Karpas-422 (cell line): ENCODE measurements at regions not wholly inside any gene's neighbourhood (a gene's known extent, or its start where the extent isn't known, plus 50 kb on each side); places are given as distances from the start of the nearest gene placed in this dataset.

Experiments used
- DNase-seq: peaks from one replicate; pipeline ENCODE4 v3.0.0-alpha.2; 2015
- H2AFZ ChIP-seq: fragments of 200-600 bp; sonication (generic); 2 replicates; pipeline ENCODE4 v1.6.1; 2014; ENCODE audit warnings: antibody characterized with exemption, low read length, mixed read lengths
- H3K27ac ChIP-seq: fragments of 200-600 bp; sonication (generic); 2 replicates; pipeline ENCODE4 v1.5.1; 2014; ENCODE audit warnings: mild to moderate bottlenecking, low read length, moderate library complexity
- H3K27me3 ChIP-seq: fragments of 200-600 bp; sonication (generic); 2 replicates; pipeline ENCODE4 v1.6.1; 2014; ENCODE audit warnings: low read length, mixed read lengths
- H3K36me3 ChIP-seq: fragments of 200-600 bp; sonication (generic); 2 replicates; pipeline ENCODE4 v1.6.1; 2014; ENCODE audit warnings: low read length, mixed read lengths; ENCODE audit not compliant: insufficient read depth
- H3K4me1 ChIP-seq: fragments of 200-600 bp; sonication (generic); 2 replicates; pipeline ENCODE4 v1.6.1; 2014; ENCODE audit warnings: mild to moderate bottlenecking, low read length, mixed read lengths
- H3K4me2 ChIP-seq: fragments of 200-600 bp; sonication (generic); 2 replicates; pipeline ENCODE4 v1.6.1; 2014; ENCODE audit warnings: low read length, low read depth, mild to moderate bottlenecking; ENCODE audit not compliant: poor library complexity, severe bottlenecking
- H3K4me3 ChIP-seq: fragments of 200-600 bp; sonication (generic); 2 replicates; pipeline ENCODE4 v1.5.1; 2014; ENCODE audit warnings: mild to moderate bottlenecking, antibody characterized with exemption, low read length, mixed read lengths
- H3K79me2 ChIP-seq: fragments of 200-600 bp; sonication (generic); 2 replicates; pipeline ENCODE4 v1.6.1; 2014; ENCODE audit warnings: mild to moderate bottlenecking, low read length, mixed read lengths
- H3K9ac ChIP-seq: fragments of 200-600 bp; sonication (generic); 2 replicates; pipeline ENCODE4 v1.6.0; 2014; ENCODE audit warnings: low read length
- H3K9me2 ChIP-seq: fragments of 200-600 bp; sonication (generic), shearing (Covaris generic); replicated peaks from 2 replicates; pipeline ENCODE4 v1.6.0; 2014; ENCODE audit warnings: mild to moderate bottlenecking, low read length, moderate library complexity; ENCODE audit not compliant: insufficient read depth
- H3K9me3 ChIP-seq: fragments of 300-700, 200-600 bp; sonication (generic); 2 replicates; pipeline ENCODE4 v1.6.1; 2014; ENCODE audit warnings: low read length, mixed read lengths
- H4K20me1 ChIP-seq: fragments of 200-600 bp; sonication (generic); 2 replicates; pipeline ENCODE4 v1.6.1; 2014; ENCODE audit warnings: mild to moderate bottlenecking, antibody characterized with exemption, low read length, low read depth; ENCODE audit not compliant: insufficient read depth

DNA sequence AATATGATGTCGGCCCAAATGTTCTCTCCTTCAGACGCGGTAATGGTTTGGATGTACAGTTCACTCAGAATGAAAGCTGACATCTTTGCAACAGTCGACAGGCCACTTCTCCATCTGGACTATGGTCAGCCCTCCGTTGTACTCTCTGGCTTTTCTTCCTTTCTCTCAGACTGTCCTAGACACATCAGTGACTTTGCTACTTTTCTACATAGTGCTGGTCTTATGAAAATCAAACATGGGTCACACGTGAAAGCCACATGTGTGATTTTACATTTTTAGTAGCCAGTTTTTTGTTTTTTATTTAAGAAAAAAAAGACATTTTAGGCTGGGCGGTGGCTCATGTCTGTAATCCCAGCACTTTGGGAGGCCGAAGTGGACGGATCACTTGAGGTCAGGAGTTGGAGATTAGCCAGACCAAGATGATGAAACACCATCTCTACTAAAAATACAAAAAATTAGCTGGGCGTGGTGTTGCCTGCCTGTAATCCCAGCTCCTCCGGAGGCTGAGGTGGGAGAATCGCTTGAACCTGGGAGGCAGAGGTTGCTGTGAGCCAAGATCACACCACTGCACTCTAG is 644.1 kb downstream of the KCNJ2 start:
- Histone ChIP-seq H3K9me3 (no peaks in the 10 kb centered on the region), H3K9me2 (no peaks in the 10 kb centered on the region), H3K9ac (no peak overlapping the region), H3K36me3 (no peaks in the 10 kb centered on the region), H3K4me3 (no peak overlapping the region), H4K20me1 (no peaks in the 10 kb centered on the region), H2AFZ (no peak overlapping the region), H3K27ac (no peak overlapping the region), H3K4me2 (no peak overlapping the region), H3K27me3 (no peaks in the 10 kb centered on the region), H3K79me2 (no peaks in the 10 kb centered on the region), H3K4me1 (no peaks in the 10 kb centered on the region)
- no peak for DNase-seq

GRCh38 chr17:70819183-70819582 is 649.9 kb downstream of the KCNJ2 start:
- no peaks in the 10 kb centered on the region for H3K79me2 ChIP-seq
- H3K27ac ChIP-seq, result no peak overlapping the region
- no peak for DNase-seq
- no peaks in the 10 kb centered on the region for H3K9me3 ChIP-seq
- H3K36me3 ChIP-seq, result no peaks in the 10 kb centered on the region
- H4K20me1 ChIP-seq, result no peaks in the 10 kb centered on the region
- no peak overlapping the region for H2AFZ ChIP-seq
- H3K4me2 ChIP-seq, result no peak overlapping the region
- no peak overlapping the region for H3K4me3 ChIP-seq
- no peaks in the 10 kb centered on the region for H3K4me1 ChIP-seq
- no peaks in the 10 kb centered on the region for H3K27me3 ChIP-seq
- no peaks in the 10 kb centered on the region for H3K9me2 ChIP-seq
- H3K9ac ChIP-seq, result no peak overlapping the region

GRCh38 chr17:70820276-70820675 is 650.9 kb downstream of the KCNJ2 start:
- Histone ChIP-seq H3K4me3 (no peak overlapping the region), H3K79me2 (no peaks in the 10 kb centered on the region), H3K9ac (no peak overlapping the region), H3K27ac (no peak overlapping the region), H3K36me3 (no peaks in the 10 kb centered on the region), H3K4me1 (peaks cover 9% of the 10 kb centered on the region), H2AFZ (no peak overlapping the region), H4K20me1 (no peaks in the 10 kb centered on the region), H3K27me3 (no peaks in the 10 kb centered on the region), H3K9me3 (no peaks in the 10 kb centered on the region), H3K9me2 (no peaks in the 10 kb centered on the region), H3K4me2 (no peak overlapping the region)
- DNase-seq, result no peak

DNA sequence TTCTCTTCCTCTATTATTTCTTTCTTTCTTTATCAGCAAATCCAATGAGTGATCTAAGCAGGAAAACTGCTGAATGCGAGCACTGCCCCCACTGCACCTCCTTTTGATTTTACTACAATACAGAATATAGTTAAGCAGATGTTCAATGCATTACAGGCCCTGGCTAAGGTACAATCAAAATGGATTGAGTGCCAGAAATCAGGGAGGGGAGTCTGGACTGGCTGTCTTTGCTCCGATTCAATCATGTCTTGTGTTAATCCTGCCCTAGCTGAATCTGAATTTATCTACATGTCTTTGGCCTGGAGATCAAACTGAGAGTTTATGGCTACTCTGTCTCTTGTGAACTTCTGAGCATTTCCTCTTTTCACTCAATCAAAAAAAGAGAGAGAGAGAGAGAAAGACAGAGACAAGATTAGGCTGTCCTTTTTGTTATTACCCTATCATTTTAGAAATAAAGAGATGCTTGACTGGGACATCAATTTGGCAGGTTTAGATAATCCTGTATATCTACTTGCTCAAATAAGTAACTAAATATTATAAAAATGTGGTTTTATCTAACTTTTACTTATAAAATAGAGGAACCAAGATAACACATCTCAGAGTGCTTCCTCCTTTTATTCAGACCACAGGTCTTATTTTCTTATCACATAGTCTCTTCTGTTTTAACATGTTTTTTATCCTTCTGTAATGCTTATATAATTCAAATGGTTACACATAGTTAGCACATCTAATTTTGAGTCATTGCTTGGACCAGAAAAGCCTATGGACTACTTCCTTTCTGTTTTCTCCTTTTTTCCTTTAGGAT is 656.2 kb downstream of the KCNJ2 start:
- Histone ChIP-seq H3K9me2 (no peaks in the 10 kb centered on the region), H3K9me3 (no peaks in the 10 kb centered on the region), H3K4me1 (peaks cover 15% of the 10 kb centered on the region), H3K27ac (peak overlapping the region; percentile 78), H3K9ac (peak overlapping the region; percentile 20; the same call in 1 of the 2 replicates), H2AFZ (no peak overlapping the region), H3K4me3 (no peak overlapping the region), H3K27me3 (no peaks in the 10 kb centered on the region), H3K4me2 (peak overlapping the region; percentile 10), H3K79me2 (no peaks in the 10 kb centered on the region), H4K20me1 (no peaks in the 10 kb centered on the region), H3K36me3 (no peaks in the 10 kb centered on the region)
- DNase-seq, result peak; percentile 41

DNA sequence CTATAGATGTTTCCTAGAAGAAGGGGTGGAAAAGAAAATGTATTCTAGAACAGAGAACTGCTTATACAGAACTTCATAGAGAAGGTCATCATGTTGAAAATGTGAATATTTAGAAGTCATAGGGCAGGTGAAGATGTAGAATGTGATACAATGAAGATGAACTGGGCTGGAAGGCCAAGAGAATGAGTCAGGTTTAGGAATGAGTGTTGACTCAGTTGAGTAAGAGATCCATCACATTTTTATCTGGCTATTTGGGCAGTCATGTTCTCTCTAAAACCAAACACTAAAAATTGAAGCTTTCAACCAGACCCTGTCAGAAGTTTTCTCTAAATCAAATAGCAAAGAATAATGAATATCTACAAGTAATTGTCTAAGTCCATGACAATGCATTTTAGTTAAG is 660.5 kb downstream of the KCNJ2 start:
- Histone ChIP-seq H3K9me3 (no peaks in the 10 kb centered on the region), H3K27me3 (no peaks in the 10 kb centered on the region), H3K9me2 (0 out of 2 replicates have a peak, but pooled peaks cover 3% of the 10 kb centered on the region), H3K27ac (no peak overlapping the region), H3K36me3 (no peaks in the 10 kb centered on the region), H4K20me1 (no peaks in the 10 kb centered on the region), H2AFZ (no peak overlapping the region), H3K4me1 (peaks cover 10% of the 10 kb centered on the region), H3K79me2 (no peaks in the 10 kb centered on the region), H3K4me3 (no peak overlapping the region), H3K4me2 (no peak overlapping the region), H3K9ac (no peak overlapping the region)
- no peak for DNase-seq

- Histone ChIP-seq H3K36me3 (no peaks in the 10 kb centered on the region), H3K9me3 (no peaks in the 10 kb centered on the region), H3K4me3 (no peak overlapping the region), H3K79me2 (no peaks in the 10 kb centered on the region), H3K4me1 (no peaks in the 10 kb centered on the region), H3K9ac (no peak overlapping the region), H2AFZ (no peak overlapping the region), H3K4me2 (no peak overlapping the region), H4K20me1 (no peaks in the 10 kb centered on the region), H3K9me2 (0 out of 2 replicates have a peak, but pooled peaks cover 3% of the 10 kb centered on the region), H3K27me3 (no peaks in the 10 kb centered on the region), H3K27ac (no peak overlapping the region)
- DNase-seq, result no peak
Observed at GRCh38 chr17:70834039-70834438, 664.7 kb downstream of the KCNJ2 start.

- H3K9me2 ChIP-seq, result no peaks in the 10 kb centered on the region
- H3K27me3 ChIP-seq, result no peaks in the 10 kb centered on the region
- no peaks in the 10 kb centered on the region for H3K4me1 ChIP-seq
- H3K4me2 ChIP-seq, result no peak overlapping the region
- no peak for DNase-seq
- H3K9ac ChIP-seq, result no peak overlapping the region
- H3K79me2 ChIP-seq, result no peaks in the 10 kb centered on the region
- H4K20me1 ChIP-seq, result no peaks in the 10 kb centered on the region
- H2AFZ ChIP-seq, result no peak overlapping the region
- no peak overlapping the region for H3K4me3 ChIP-seq
- no peaks in the 10 kb centered on the region for H3K9me3 ChIP-seq
- H3K27ac ChIP-seq, result no peak overlapping the region
- H3K36me3 ChIP-seq, result no peaks in the 10 kb centered on the region
Observed at GRCh38 chr17:70848785-70849184, 679.5 kb downstream of the KCNJ2 start.

DNA sequence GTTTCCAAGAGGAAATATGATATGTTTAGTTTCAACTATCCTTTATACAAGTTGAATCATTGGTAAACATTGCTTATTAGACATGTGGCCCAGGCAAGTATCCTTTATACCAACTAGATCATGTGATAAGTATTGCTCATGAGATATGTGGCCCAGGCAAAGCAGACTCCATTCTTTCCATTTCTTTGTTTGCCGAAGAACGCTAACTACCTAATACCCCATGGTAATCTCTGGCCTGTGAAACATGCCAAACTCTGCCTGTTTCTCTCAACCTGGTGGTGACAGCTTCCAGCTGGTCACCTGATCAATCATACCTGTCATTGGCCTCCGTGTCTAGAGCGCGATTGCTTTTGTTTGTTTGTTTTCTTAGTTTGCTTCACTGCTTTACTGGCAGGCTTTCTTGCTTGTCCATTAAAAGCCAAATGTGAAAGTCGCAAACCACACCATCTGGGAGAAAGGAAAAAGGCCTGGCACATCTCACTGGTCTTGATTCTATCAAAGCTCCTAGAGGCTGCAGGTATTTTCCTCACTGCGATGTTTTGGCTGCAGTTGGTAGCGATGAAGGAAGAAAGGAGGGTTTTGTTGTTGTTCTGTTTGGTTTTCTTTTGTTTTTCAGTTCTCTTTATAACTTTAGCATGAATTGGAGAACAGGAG is 686.2 kb downstream of the KCNJ2 start:
- no peak overlapping the region for H3K9ac ChIP-seq
- no peaks in the 10 kb centered on the region for H3K4me1 ChIP-seq
- H3K9me3 ChIP-seq, result 0 out of 2 replicates have a peak, but pooled peaks cover 3% of the 10 kb centered on the region
- H3K4me2 ChIP-seq, result no peak overlapping the region
- no peak overlapping the region for H3K27ac ChIP-seq
- no peaks in the 10 kb centered on the region for H4K20me1 ChIP-seq
- H3K27me3 ChIP-seq, result no peaks in the 10 kb centered on the region
- no peak overlapping the region for H3K4me3 ChIP-seq
- DNase-seq, result no peak
- H2AFZ ChIP-seq, result no peak overlapping the region
- H3K9me2 ChIP-seq, result no peaks in the 10 kb centered on the region
- H3K36me3 ChIP-seq, result no peaks in the 10 kb centered on the region
- H3K79me2 ChIP-seq, result no peaks in the 10 kb centered on the region
